ENCODE measurements at regions not wholly inside any gene's neighbourhood (a gene's known extent, or its start where the extent isn't known, plus 50 kb on each side); places are given as distances from the start of the nearest gene placed in this dataset.

DNA sequence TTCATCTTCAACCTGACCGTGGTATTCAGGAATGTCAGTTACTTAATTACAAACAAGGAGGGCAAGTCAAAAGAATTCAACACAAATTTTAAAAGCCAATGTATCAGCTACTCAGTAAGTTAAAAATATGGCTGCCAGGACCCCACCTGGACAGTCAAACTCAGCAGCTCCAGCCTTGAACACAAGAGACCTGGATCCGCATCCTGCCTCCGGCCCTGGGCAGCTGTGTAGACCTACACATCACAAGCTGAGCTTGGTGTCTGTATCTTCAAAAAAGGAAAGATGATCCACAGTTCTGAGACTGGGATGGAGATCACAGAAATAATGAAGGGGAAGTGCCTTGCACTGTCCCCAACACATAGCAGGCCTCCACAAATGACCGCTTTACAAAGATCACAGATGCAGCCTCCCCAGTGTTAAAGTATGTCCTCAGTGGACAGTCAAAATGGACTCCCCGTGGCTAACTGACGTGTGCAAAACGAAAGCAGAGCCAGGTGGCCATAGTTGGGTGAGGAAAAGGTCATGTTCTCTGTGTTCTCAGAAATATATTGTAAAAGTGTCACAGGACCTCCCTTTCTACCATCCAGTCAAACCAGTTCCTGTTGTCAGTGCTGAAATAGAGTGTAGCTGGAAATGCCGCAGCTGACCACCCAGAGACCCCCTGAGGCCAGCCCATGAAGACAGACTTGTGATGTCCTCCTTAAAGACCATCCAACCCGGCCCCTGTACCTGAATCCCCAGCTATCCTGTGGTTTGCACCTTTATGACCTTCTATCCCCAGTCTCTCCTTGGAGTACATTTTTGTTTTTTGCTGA is 168.5 kb upstream of the NSMCE3 start:
- CTCF ChIA-PET: no interaction called here
- TF ChIP-seq, protein P1, sequence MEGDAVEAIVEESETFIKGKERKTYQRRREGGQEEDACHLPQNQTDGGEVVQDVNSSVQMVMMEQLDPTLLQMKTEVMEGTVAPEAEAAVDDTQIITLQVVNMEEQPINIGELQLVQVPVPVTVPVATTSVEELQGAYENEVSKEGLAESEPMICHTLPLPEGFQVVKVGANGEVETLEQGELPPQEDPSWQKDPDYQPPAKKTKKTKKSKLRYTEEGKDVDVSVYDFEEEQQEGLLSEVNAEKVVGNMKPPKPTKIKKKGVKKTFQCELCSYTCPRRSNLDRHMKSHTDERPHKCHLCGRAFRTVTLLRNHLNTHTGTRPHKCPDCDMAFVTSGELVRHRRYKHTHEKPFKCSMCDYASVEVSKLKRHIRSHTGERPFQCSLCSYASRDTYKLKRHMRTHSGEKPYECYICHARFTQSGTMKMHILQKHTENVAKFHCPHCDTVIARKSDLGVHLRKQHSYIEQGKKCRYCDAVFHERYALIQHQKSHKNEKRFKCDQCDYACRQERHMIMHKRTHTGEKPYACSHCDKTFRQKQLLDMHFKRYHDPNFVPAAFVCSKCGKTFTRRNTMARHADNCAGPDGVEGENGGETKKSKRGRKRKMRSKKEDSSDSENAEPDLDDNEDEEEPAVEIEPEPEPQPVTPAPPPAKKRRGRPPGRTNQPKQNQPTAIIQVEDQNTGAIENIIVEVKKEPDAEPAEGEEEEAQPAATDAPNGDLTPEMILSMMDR (conservative IDR thresholded peaks at IDR 0.05; ENCODE audit: low read depth, low read length): no peak
- TF ChIP-seq EZH2 (IDR thresholded peaks at IDR 0.05; ENCODE audit: borderline replicate concordance, low read depth, low read length, poor library complexity, severe bottlenecking): no peak
- H3K4me1 ChIP-seq (ENCODE audit: insufficient read depth, low read length, poor library complexity, severe bottlenecking): no peaks in the 10 kb centered on the region
- intact Hi-C loops (cut with micrococcal nuclease; ENCODE audit: unreplicated experiment): no loop called here
- no peaks in the 10 kb centered on the region for H3K9me3 ChIP-seq (ENCODE audit: low read depth, low read length, poor library complexity, severe bottlenecking)
- BruUV-seq (replicated peaks): no TSS peak
- H3K27ac ChIP-seq (ENCODE audit: low read depth, low read length, poor library complexity, severe bottlenecking): no peak overlapping the region
- H3K36me3 ChIP-seq (ENCODE audit: insufficient read depth, low read length, poor library complexity, severe bottlenecking): no peaks in the 10 kb centered on the region
- POLR2A ChIA-PET (ENCODE audit: low non-redundant PET): no interaction called here
- no peak for DNase-seq (ENCODE audit: low spot score)
- H3K27me3 ChIP-seq (replicated peaks; ENCODE audit: insufficient read depth, low read depth, low read length, poor library complexity): peaks cover 8% of the 10 kb centered on the region
- no peak overlapping the region for H3K4me3 ChIP-seq (ENCODE audit: low read depth, low read length, poor library complexity, severe bottlenecking)

DNA sequence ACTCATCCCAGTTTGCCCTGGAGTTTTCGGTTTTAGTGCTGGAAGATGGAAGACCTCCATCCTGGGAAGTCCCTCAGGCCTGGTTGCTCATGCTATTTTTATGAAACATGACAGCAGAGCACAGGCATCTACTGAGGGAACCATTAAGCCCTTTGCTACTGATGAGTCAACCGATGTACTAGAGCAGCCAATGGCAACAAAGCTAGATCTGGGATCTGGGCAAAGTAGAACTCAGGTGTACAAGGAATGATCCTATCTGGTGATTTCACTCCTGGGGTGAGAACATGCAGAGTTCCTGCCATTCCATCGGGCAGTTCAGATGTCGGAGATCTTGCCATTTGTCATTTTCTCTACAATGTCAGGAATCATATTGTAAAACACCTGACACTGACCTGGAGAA is 166.2 kb upstream of the NSMCE3 start:
- TF ChIP-seq, protein P1 (conservative IDR thresholded peaks at IDR 0.05; ENCODE audit: low read depth, low read length): no peak
- no peak for TF ChIP-seq EZH2 (IDR thresholded peaks at IDR 0.05; ENCODE audit: borderline replicate concordance, low read depth, low read length, poor library complexity, severe bottlenecking)
- Histone ChIP-seq H3K4me3 (ENCODE audit: low read depth, low read length, poor library complexity, severe bottlenecking) (no peak overlapping the region), H3K27ac (ENCODE audit: low read depth, low read length, poor library complexity, severe bottlenecking) (no peak overlapping the region), H3K36me3 (ENCODE audit: insufficient read depth, low read length, poor library complexity, severe bottlenecking) (no peaks in the 10 kb centered on the region), H3K9me3 (ENCODE audit: low read depth, low read length, poor library complexity, severe bottlenecking) (no peaks in the 10 kb centered on the region), H3K27me3 (replicated peaks; ENCODE audit: insufficient read depth, low read depth, low read length, poor library complexity) (no peaks in the 10 kb centered on the region), H3K4me1 (ENCODE audit: insufficient read depth, low read length, poor library complexity, severe bottlenecking) (no peaks in the 10 kb centered on the region)
- intact Hi-C loops (cut with micrococcal nuclease; ENCODE audit: unreplicated experiment): no loop called here
- no peak for DNase-seq (ENCODE audit: low spot score)
- no TSS peak for BruUV-seq (replicated peaks)
- ChIA-PET CTCF (no interaction called here), POLR2A (ENCODE audit: low non-redundant PET) (no interaction called here)

DNA sequence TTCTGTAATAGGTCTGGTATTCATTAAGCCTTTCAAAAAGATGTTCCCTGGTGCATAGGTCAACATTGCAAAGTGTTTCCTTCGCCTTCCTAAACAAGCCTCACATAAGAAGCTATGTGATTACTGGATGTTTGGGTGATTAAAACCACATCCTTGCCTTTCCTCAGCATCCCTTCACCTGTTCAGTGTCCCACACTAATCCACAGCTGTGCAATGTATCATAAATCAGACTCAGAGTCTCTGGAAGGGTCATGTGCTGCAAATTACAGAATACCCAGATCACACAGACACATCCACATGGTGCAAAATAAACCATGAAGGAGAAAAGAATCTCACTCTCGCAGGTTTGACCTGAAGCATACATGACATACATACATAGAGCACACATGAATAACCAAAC is 164.7 kb upstream of the NSMCE3 start:
- ChIA-PET CTCF (no interaction called here), POLR2A (ENCODE audit: low non-redundant PET) (no interaction called here)
- Histone ChIP-seq H3K27me3 (replicated peaks; ENCODE audit: insufficient read depth, low read depth, low read length, poor library complexity) (no peaks in the 10 kb centered on the region), H3K4me1 (ENCODE audit: insufficient read depth, low read length, poor library complexity, severe bottlenecking) (no peaks in the 10 kb centered on the region), H3K27ac (ENCODE audit: low read depth, low read length, poor library complexity, severe bottlenecking) (no peak overlapping the region), H3K9me3 (ENCODE audit: low read depth, low read length, poor library complexity, severe bottlenecking) (no peaks in the 10 kb centered on the region), H3K36me3 (ENCODE audit: insufficient read depth, low read length, poor library complexity, severe bottlenecking) (no peaks in the 10 kb centered on the region), H3K4me3 (ENCODE audit: low read depth, low read length, poor library complexity, severe bottlenecking) (no peak overlapping the region)
- DNase-seq (ENCODE audit: low spot score): no peak
- no peak for TF ChIP-seq EZH2 (IDR thresholded peaks at IDR 0.05; ENCODE audit: borderline replicate concordance, low read depth, low read length, poor library complexity, severe bottlenecking)
- TF ChIP-seq, protein P1 (conservative IDR thresholded peaks at IDR 0.05; ENCODE audit: low read depth, low read length): no peak
- BruUV-seq (replicated peaks): no TSS peak
- intact Hi-C loops (cut with micrococcal nuclease; ENCODE audit: unreplicated experiment): no loop called here

Measured in A673 (cell line).